DMS 273 (cell line): ENCODE measurements at regions not wholly inside any gene's neighbourhood (a gene's known extent, or its start where the extent isn't known, plus 50 kb on each side); places are given as distances from the start of the nearest gene placed in this dataset.

ENCODE experiments used
- DNase-seq: peaks from one replicate; lab custom pipeline; 2025; ENCODE audit not compliant: unreplicated experiment; lab: John Stamatoyannopoulos, UW

DNA sequence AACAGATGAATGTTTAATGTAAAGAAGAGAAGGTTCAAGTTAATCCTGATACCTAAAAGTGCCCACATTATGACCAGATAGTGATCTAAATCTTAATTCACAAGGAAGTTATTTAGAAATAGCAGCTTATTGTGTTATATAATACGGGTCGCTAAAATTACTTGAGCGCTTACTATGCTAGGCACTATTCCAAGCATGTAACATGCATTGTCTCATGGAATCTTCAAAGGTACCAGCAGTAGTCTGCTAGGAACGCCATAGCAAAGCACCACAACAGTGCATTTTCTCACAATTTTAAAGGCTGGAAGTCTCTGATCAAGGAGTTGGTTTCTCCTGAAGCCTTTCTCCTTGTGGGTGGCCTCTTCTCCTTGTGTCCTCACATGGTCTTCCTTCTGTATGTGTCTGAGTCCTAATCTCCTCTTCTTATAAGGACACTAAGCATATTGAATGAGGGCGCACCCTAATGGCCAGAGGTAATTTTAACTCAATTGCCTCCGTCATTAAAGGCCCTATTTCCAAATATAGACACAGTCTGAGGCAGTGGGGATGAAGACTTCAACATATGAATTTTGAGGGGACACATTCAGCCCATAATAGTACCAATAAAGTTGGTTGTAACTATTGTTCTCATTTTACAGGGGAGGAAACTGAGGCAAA lies 118.4 kb downstream of the LRRC30 start:
- no peak for DNase-seq

DNA sequence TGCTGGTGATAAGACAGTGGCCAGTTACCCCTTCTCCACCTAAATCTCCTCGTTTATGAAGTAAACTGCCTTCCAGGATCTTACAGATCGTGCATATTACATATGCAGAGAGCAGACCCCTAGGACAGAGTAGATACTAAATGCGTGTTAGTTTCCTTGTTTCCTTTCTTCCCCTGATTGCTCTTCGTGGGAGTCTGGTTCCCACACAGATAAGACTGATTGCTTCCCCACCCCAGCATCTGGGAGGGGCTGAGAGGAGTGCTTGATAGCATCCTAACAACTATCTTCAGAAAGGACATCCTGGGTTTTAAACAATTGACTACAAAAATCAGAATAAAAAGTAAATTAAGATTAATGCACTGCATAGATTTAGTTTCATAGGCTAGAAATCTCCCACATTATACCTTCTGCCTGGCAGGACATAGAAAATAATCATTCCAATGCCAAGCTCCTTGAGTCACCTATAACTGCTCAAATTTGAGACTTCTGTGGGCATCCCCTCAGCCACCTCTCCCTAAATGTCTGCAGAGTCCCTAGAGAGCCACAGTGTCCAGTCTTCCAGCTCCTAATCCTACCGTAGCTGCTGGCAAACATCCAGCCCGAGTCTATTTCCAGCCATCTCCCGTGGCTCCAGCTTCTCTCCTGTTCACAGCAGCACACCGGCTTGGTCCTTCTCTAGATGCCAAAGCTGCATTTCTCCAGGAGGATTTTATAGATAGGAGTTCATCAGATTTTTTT lies 128.3 kb downstream of the LRRC30 start:
- no peak for DNase-seq

DNA sequence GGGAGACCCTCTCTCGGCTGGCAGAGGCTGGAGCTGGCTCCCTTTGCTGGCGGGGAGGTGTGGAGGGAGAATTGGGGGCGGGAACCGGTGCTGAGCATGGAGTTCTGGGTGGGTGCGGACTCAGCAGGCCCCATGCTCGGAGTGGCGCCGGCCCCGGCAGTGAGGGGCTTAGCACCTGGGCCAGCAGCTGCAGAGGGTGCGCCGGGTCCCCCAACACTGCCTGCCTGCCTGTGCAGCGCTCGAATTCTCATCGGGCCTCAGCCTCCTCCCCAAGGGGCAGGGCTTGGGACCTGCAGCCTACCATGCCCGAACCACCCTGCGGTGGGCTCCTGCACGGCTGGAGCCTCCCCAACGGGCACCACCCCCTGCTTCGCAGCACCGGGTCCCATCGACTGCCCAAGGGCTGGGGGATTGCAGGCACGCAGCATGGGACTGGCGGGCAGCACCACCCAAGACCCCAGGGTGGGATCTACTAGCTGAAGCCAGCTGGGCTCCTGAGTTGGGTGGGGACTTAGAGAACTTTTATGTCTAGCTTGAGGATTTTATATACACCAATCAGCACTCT lies 129.8 kb downstream of the LRRC30 start:
- DNase-seq: no peak

DNA sequence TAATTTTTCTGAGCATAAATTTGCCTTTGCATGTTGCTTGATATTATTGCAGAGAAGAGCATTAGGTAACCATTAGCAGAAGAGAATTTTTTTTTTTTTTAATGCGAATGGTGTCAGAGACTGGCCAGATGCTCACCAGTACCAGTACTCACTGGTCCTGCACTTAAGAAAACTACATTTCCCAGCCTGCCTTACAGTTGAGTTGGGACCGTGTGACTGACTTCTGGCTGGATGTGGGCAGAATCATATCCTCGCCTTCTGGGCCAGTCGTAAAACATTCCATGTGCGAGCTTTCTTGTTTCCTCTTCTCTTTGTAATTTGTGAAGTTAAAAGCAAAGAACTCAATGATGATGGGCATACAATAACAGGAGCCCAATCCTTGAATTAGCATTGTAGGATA lies 132.4 kb downstream of the LRRC30 start:
- DNase-seq: no peak

DNA sequence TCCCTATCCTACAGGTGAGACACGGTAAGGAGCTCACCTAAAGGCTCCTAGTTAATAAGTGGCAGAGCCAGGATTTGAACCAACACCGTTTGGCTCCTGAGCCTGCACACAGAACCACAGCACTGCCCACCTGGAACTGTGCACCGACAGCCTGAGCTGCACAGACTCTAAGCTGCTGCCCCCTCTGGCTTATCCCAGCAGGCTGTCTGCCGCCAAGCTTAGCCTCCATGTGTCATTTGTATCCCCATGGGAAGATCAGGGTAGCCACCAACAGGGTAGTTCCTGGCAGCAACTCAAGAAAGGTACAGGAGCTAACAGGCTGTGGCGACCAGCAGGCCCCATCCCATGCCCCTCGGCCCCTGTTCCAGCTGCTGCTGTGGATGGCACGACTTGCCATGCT lies 135.7 kb downstream of the LRRC30 start:
- DNase-seq: no peak

DNA sequence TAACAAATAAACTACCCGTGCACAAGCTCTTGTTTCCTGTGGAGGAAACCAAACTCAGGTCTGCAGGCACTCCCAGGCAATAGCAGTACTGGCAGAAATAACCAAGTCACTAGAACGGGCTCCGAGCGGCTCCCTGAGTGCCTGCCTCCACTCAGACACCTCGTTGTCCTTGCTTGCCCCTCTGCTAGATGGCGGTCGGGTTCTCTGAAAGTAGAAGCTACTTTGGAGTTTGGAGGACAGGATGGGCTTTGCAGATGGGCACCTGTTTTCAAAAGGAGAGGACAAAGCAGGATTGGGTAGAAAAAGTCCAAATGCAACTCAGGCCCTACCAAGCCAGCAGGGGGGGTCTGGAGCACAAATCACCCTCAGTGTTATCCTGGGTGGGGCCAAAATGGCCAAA lies 136.4 kb downstream of the LRRC30 start:
- DNase-seq: peak; percentile 2

DNA sequence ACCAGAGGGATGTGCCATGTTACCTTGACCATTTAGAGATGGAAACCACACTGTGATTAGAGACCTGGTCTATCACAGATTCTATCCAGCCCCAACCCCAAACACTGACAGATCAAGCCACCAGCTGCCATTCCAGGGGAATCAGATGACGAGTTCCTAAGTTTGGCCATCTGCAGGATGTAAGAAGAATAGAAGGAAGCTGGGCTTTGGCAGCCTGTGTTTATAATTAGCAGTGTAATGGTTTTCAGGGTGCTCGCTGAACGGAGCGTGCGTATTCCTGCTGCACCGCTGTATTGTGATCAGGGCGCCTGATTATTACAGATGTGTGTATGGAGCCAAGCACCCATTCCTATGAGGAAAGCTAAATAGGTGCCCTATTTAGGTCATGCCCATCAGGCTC lies 138.1 kb downstream of the LRRC30 start:
- peak; percentile 28 for DNase-seq

DNA sequence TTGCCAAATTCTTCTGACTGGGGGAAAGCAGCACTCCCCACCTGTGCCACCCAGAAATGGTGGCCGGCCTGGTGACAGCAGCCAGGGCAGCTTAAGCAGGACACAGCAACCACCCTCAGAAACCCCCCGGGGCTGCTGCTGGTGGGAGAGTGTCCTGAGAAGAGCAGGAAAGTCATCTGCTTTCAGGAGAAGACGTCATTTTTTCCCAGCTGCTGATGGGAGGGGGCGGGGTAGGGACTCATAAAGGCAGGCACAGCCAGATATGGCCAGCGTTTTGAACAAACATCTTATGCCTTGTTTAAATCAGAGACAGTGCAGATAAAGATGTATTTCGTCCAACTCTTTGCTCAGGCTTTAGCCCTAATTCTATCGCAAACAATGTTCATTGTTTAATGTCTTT lies 139.5 kb downstream of the LRRC30 start:
- DNase-seq: no peak

DNA sequence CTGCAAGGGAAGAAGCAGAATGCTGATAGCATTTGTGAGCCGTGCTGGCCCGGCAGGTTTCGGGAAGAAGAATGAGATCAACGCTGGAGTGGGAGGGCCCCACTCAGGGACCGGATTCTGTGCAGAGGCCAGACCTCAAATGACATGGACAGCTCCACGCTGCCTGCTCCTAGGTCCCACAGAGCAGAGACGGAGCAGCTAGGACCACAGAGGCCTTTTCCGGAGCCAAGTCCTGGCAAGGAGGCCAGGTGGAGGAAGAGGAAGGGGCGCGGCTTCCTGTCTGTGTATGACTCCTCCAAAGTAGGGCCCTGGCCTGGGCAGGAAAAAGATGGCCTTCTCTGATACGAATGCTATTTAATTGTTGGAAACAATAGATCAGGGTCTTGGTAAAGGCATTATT lies 139.9 kb downstream of the LRRC30 start:
- no peak for DNase-seq

DNA sequence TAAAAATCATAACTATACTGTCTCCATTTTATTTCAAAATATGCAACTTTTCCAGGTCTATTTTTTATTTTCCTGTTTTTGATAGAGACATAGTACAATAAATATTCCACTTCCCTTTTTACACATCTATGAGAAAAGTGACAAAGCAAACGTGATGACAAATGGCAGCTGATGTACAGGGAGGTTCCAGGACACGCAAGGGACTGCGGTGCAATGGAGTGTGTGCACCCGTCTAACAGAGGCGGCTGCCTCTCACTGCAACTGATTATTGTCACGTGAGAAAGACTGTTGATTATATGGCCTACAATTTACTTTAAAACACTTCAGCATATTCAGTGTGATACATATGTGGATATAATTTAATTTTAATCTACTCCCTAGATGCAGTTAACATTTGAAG lies 142.6 kb downstream of the LRRC30 start:
- no peak for DNase-seq

DNA sequence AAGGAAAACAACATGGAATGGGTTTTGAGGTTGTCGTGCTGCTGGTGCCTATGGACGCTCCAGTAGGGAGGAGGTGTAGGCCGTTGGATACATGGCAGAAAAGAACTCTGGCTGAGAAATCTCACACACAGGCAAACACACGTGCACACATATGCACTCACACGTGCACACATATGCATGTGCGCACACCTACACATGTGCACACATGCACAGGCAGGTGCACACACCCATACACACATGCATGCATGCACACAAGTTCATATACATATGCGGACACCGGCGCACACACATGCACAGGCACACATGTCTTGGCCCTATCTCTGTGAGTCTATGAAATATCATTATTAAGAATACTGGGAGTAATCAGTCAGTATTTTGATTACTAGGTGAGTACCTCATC lies 150.4 kb downstream of the LRRC30 start:
- DNase-seq: no peak

DNA sequence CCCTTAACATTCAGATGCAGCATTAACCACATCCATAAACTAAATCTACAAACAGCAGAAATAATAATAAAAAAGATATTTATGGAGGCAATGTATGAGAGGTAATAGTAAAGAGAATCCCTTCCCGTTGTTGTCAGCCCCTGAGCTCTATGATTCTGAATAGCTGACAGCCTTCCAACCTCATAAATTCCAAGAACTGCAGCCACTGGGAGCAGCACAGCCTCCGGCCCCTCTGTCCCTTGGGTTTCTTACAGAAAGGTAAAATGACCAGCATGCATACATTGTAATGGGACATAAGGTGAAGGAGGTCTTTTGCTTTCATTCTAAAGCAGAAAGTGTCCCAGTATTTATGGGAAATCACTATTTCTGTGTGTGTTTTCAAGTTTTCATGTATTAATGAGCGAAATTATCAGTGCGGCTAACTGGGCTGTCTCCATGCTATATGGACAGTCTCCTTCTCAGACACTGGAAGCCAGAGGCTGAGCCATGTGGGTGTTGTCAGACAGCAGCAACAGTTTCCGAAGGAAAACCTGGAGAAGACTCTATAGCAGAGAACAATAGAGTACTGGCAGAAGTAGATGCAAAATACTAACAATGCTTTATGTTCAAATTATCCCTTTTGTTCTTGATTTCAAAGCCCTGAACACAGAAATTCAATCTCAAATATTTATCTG lies 151.6 kb downstream of the LRRC30 start:
- DNase-seq: no peak

DNA sequence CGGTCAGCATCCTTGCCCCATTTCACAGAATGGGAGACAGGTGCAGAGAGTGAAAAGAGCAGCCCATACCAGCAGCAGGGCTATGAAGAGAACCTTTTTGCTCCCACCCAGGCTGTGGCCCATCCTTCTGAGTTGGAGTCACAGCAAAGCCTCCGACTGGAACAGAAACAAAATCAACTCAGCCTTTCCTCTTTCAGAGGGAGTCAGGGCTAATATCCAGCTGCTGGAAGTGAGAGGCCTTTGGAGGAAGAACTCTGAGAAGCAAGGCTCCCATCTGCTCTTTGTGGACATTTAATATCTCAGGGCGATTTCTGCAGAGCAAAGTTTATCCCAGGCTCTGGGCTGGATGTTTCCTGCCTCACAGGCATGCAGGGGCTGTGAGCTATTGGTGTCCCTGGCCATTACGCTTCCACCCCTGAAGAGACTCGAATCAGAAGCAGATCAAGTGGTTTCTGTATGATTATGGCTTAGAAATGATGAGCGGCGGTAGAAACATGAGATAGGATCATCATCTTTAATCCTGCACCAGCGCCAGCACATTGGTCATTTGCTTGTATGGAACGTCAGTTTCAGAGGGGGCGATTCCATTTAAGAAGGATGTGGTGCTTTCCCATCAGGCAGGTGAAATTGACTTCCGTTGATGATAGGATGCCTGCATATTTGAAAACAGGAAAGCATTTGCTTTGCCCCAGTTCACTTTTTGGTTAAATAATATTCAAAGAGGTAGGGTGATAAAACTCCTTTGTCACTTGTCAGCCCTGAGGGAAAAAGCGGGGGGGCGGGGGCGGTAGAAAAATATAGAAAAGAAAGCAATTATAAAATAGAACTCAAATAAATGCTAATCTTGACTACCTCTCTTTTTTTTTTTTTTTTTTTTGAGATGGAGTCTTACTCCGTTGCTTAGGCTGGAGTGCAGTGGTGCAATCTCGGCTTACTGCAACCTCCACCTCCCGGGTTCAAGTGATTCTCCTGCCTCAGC lies 152.4 kb downstream of the LRRC30 start:
- no peak for DNase-seq

DNA sequence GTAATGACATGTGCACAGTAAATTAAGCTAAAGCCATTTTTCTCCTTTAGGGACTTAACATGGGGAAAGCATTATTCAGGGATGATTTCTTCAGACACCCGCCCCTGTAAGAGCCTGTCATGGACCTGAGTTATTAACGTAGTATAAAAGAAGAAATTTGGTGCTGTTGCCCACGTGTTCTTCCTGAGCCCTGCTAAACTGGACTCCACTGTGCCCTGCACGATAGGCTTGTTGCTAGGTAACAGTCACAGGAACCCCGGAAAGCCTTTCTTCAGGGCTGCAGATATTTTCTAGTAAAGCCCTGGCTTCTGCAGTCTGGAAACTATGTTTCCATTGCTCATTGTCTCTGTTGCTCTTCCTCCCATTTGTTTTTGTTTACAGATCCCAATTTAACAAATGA lies 157.9 kb downstream of the LRRC30 start:
- DNase-seq: peak; percentile 10

DNA sequence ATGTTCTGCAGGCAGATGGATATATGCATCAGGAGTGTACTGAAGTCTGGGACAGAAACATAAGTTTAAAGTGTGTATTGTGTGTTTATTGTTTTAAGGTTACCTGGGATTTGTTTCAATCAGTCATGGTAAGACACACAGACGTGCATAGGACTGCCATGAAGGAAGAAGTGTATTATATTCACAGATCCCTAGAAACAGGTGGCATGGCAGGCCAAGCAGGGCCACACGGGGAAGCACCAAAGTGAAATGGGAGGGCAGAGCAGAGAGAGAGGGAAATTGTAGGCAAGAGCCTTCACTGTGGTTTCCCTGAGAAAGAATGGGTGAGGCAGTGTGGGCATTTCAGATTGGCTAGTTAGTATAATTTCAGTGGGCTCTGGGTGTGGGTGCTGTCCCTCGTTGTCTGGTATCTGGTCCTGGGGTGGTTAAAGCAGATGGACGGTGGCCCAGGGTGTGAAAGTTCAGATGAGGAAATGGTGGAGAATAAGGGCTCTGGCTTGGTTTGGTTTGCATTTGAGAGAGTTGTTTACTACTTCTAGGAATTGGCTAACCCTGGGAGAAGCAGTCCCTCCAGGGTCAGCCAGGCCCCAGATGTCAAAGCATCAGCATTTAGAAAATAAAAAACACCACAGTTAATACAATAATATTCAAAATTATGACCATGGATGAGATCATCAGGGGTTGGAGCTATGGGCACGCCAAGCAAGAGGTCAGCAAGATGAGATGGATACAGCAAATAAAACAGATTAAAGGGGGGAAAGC lies 160.0 kb downstream of the LRRC30 start:
- no peak for DNase-seq

DNA sequence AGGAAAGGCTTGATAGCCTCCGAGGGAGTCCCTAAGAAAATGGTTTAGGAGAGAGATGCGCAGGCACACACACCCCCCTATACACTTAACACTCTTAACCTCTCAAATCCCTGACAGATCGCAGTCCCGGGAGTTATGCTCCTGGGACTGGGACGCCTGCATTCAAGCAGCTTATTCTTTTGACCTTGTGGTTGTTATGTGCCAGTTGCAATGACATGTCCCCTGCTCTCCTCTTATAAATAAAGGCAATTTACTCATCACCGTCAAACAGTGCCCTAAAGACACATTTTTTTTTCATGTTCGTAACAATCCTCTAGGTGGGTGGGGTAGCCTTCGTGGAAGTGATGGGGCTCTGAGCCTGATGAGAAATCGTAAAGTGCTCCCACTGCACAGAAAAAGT lies 162.2 kb downstream of the LRRC30 start:
- DNase-seq: no peak

DNA sequence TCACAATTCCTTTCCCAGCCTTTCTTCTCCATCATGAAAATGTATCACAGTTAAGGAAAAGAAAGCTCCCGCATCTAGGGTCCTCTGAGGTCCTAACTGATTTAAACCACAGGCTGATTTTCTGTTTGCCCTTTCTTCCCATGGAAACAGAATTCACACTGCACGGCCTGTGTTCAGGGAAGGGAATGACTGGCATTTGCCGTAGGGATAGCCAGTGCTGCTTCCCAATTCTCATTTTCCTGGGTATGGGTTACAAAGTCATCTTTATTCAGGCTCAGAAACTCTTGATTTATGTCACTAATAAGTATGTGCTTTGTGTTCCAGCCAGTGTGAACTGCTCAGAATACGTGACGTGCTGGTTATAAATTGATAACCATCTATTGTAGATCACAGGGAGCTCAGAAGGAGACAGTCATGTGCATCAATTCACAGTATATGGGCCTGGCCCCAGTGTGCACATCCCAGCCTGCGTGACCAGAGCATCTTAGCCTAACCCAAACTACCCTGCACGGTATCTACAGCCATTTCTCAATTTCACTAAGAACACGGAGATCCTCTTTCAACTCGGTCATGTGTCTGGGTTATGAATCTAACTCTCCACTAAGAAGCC lies 163.3 kb downstream of the LRRC30 start:
- no peak for DNase-seq

DNA sequence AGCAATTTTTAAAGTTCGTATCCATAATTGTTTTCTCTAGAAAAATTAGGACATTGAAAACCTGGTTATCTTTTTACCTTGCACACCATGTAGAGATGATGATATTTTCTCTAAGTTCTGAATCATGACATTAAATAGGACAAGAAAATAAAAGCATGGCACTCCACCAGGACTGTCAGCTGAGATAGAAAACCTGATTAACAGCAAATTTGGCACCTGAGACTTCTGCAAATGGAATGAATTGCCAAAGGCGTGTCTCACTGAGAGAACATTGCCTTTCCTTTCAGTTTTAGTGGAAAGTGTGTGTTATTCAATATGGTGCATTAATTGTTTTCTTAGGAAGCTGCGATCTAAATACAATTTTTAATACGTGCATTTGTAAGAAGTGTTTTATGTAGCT lies 164.7 kb downstream of the LRRC30 start:
- DNase-seq: no peak

DNA sequence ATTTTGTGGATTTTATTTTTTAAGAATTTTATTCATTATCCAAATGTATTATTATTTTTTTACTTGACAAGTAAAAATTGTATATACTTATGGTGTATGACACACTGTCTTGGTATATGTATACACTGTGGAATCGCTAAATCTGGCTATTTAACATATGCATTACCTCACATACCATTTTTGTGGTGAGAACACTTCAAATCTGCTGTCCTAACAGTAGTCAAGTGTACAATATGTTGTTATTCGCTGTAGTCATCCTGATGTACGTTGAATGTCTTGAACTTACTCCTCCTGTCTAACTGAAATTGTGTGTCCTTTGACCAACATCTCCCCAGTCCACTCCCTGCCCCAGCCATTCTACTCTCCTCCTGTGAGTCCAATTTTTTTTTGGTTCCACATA lies 153.2 kb upstream of the PTPRM start:
- no peak for DNase-seq

DNA sequence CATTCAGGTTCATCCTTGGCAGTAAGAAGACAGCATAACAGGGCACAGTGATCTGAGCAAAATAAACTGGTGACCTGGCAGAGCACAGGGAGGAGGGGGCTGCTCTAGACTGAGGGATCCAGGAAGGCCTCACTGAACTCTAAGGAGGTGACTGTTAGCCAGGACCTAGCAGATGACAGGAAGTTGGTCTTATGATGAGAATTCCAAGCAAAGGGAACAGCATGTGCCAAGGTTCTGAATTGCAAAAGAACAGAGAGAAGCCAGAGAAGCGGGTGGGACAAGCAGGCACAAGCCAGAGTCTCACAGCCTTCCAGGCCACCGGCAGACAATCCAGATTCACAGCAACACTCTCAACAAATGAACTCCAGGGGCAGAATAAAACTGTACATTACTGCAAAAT lies 152.7 kb upstream of the PTPRM start:
- DNase-seq: no peak
